Activated T-cell treated with anti-CD3 and anti-CD28 coated beads, Interleukin-2, amount 50 U/mL, for 48 hours (primary cell): ENCODE measurements at regions not wholly inside any gene's neighbourhood (a gene's known extent, or its start where the extent isn't known, plus 50 kb on each side); places are given as distances from the start of the nearest gene placed in this dataset.
"Not testable (repeated sequence)": the region's sequence is repeated elsewhere in the genome, so short reads cannot be mapped to it uniquely, and the experiment has no call there.

Experiments used
- DNase-seq, 2 experiments: peaks; one replicate each; pipeline ENCODE4 v3.0.0-alpha.2; 2020

DNA sequence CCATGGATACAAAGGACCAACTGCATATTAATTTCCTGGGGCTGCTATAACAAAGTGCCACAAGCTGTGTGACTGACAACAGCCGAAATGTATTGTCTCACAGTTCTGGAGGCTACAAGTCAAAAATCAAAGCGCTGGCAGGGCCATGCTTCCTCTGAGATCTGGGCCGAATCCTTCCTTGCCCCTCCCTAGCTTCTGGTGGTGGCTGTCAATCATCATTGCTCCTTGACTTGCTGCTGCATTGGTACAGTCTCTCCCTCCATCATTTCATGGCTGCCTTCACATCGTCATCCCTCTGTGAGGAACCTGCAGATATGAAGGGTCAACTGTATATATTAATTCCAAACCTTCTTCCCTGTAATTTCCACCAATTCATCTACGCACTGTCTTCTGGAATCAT lies 118.3 kb downstream of the EXOC5 start:
- no peak for DNase-seq

DNA sequence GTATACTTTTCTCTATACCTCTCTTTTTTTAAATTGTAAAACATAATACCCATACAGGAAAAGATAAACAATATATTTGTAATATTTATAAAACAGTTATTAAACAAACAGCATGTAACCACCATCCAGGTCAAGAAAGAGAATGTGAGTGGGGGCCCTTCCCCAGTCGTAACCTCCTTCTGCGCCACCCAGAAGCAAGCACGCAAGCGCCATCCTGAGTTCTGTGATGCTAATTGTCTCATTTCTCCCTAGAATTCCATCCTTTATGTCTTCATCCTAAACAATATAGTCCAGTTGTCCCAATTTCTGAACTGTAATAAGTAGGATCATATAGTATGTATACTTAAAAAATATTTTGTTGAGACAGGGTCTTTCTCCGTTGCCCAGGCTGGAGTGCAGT lies 129.5 kb downstream of the EXOC5 start:
- no peak for DNase-seq

GRCh38 chr14:57136669-57137328 lies 131.9 kb downstream of the EXOC5 start:
- no peak for DNase-seq

DNA sequence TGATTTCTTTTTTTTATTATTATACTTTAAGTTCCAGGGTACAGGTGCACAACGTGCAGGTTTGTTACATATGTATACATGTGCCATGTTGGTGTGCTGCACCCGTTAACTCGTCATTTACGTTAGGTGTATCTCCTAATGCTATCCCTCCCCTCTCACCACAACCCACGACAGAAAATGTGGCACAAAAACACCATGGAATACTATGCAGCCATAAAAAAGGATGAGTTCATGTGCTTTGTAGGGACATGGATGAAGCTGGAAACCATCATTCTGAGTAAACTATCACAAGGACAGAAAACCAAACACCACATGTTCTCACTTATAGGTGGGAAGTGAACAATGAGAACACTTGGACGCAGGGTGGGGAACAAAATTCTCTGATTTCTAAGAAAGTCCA lies 140.9 kb downstream of the EXOC5 start:
- DNase-seq, result not testable (repeated sequence)

- no peak for DNase-seq
Observed at GRCh38 chr14:57122129-57122528, 146.6 kb downstream of the EXOC5 start.

DNA sequence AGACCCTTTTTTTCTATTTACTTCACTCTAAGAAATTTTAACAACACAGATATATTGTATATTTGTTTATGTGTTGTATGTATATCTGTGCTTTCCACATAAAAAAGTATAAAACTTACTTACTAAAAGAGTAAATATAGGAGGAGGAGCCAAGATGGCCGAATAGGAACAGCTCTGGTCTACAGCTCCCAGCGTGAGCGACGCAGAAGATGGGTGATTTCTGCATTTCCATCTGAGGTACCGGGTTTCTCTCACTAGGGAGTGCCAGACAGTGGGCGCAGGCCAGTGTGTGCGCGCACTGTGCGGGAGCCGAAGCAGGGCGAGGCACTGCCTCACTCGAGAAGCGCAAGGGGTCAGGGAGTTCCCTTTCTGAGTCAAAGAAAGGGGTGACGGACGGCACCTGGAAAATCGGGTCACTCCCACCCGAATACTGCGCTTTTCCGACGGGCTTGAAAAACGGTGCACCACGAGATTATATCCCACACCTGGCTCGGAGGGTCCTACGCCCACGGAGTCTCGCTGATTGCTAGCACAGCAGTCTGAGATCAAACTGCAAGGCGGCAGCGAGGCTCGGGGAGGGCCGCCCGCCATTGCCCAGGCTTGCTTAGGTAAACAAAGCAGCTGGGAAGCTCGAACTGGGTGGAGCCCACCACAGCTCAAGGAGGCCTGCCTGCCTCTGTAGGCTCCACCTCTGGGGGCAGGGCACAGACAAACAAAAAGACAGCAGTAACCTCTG lies 156.5 kb downstream of the EXOC5 start:
- not testable (repeated sequence) for DNase-seq

DNA sequence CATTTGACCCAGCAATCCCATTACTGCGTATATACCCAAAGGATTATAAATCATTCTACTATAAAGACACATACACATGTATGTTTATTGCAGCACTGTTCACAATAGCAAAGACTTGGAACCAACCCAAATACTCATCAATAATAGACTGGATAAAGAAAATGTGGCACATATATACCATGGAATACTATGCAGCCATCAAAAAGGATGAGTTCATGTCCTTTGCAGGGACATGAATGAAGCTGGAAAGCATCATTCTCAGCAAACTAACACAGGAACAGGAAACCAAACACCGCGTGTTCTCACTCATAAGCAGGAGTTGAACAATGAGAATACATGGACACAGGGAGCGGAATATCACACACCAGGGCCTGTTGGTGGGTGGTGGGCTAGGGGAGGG lies 158.3 kb downstream of the EXOC5 start:
- not testable (repeated sequence) for DNase-seq

DNA sequence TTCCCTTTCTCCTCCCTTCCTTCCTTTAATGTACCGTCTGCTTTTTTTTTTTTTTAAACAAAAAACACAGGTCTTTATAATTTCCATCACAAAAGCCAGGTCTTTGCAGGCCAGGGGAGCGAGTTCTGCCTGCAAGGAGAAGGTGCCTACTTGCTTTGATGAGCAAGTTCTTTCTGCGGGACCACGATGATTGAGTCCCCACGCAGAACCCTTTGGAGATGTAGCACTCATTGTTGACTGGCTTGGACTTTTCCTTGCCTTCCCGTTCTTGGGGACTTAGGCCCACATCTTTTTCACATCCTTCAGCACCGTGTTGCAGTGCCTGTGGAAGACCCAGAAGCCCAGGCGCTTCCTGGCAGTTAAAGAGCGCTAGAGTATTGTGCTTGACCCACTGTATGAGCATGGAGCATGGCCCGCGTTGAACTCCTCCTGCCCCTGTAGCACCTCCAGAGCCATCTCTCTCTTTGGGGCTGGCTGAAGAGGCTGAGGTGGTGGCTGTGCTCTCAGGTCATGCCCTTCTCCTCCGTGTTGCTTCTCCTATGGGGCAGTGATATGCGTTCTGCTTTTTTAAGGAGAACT lies 177.6 kb downstream of the EXOC5 start:
- DNase-seq, result no peak

DNA sequence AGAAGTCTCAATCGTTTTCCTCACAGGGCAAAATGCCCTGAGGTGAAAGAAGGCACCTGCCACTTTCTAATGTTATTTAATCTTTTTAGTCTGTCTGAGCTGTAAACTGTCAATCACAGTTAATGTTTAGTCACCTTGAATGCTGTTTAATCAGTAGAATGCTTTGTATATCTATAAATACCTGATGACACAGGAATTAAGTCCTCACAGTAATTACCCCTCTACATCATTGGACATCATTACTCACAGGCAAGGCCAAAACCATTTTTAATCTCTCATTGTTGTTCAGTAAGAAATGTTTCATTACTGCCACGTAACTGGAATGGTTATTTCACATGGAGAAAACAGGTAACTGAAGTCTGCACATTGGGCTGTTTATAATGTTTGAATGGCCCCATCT lies 178.8 kb downstream of the EXOC5 start:
- DNase-seq, result no peak

GRCh38 chr14:57087841-57088240 lies 180.9 kb downstream of the EXOC5 start:
- no peak for DNase-seq

- DNase-seq, result no peak
Observed at GRCh38 chr14:57086271-57087162, 182.2 kb downstream of the EXOC5 start.

DNA sequence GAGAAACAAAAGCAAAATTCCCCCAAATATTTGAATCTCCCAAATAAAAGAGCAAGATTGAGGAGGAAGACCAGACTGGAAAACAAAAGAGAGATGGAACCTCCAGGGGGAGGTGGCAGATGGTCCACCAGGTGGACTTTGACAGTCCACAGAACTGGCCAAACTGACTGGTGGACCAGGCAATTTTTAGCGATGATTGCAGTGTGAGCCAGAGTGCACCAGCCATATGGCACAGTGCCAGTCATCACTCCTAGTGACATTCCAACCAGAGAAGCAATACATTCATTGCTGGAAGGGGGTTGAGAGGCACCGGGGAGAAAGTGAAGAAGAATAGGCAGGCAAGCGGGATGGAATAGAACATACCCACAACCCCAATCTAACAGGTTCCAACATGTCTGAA lies 182.9 kb downstream of the EXOC5 start:
- no peak for DNase-seq

GRCh38 chr14:57085043-57085442 lies 183.7 kb downstream of the EXOC5 start:
- no peak for DNase-seq

- no peak for DNase-seq
Observed at GRCh38 chr14:57080691-57081090, 188.0 kb downstream of the EXOC5 start.

DNA sequence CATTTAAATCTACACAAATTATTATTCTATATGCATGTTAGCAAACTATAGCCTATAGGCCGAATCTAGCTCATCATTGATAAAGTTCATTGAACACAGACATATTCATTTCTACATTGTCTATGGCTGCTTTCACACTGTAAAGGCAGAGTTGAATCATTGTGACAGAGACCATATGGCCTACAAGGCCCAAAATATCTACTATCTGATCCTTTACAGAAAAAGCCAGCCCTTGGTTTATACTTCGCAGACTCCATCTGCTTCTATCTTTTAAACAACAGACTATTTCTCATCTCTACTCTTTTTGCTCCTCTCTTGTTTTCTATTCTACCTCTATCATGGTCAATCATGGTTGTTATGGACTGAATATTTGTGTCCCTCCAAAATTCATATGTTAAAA lies 190.7 kb downstream of the EXOC5 start:
- no peak for DNase-seq

- DNase-seq, result no peak
Observed at GRCh38 chr14:57073986-57074385, 194.7 kb downstream of the EXOC5 start.

DNA sequence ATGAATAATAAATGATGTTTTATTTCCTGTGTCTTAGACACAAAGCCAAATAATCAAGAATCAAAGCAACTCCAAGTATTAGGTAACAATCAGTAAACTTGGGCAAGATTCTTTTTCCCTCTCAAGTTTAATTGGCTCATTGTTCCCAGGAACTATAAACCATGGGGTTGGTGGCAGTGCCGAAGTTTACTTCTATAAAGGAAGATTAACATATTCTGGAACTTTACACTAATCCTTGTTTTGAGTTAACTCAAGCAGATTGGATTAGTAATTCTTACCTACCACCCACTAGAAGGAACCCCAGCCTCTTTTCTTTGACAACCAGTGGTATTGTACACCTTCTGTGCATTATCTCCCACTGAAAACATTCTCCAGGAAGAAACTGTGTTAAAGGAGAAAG lies 197.1 kb downstream of the EXOC5 start:
- DNase-seq, result no peak

- DNase-seq, result no peak
Observed at GRCh38 chr14:57069702-57070101, 199.0 kb downstream of the EXOC5 start.

GRCh38 chr14:57068511-57068910 lies 200.2 kb downstream of the EXOC5 start:
- no peak for DNase-seq

DNA sequence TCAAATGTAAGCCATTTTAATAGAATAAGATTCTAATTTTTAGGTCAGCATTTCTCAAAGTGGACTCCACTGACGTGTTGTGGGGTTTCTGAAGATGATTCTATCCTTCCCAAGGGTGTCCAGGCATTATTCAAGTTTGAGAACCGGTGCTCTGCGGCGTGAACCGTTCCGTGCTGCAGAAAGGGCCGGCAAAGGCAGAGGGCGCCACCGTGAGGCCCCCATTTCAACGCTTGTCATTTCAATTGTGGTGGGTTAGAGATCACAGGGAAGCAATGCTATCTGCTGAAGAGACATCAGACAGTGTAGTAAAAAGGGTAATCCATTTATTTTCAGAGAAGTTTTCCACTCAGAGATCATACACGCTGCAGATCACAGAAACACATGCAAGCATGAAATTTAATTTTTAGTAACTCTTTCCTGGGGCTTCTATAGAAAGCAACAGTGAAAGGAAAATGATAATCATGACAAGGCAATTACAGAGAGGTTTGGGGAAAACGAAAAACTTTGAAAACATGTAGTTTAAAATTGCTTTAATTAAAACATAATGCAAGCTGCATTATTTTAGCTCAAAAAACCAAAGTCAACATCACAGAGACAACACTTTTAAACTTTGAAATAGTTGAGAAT lies 201.7 kb downstream of the EXOC5 start:
- DNase-seq, result peak; percentile 47 to 67

GRCh38 chr14:57066463-57066862 lies 202.2 kb downstream of the EXOC5 start:
- no peak for DNase-seq

- DNase-seq, result no peak
Observed at GRCh38 chr14:57061009-57061711, 207.5 kb downstream of the EXOC5 start.
